Fibroblast of the aortic adventitia (primary cell): ENCODE measurements at regions not wholly inside any gene's neighbourhood (a gene's known extent, or its start where the extent isn't known, plus 50 kb on each side); places are given as distances from the start of the nearest gene placed in this dataset.

ENCODE experiments used
- DNase-seq: peaks from one replicate; pipeline ENCODE4 v3.0.0-alpha.2; 2010; ENCODE audit warnings: low read depth
- H3K4me3 ChIP-seq: 2 replicates; pipeline ENCODE4 v1.5.1; 2011; ENCODE audit warnings: low read depth, mild to moderate bottlenecking, control low read depth, low read length, moderate library complexity
- TF ChIP-seq, protein P1 (sequence below): IDR thresholded peaks from 2 replicates; pipeline ENCODE4 v1.5.1; 2011; ENCODE audit warnings: mild to moderate bottlenecking, low read length, control low read depth, inconsistent platforms; ENCODE audit not compliant: insufficient read depth

- H3K4me3 ChIP-seq = no peak overlapping the region
- TF ChIP-seq, protein P1, sequence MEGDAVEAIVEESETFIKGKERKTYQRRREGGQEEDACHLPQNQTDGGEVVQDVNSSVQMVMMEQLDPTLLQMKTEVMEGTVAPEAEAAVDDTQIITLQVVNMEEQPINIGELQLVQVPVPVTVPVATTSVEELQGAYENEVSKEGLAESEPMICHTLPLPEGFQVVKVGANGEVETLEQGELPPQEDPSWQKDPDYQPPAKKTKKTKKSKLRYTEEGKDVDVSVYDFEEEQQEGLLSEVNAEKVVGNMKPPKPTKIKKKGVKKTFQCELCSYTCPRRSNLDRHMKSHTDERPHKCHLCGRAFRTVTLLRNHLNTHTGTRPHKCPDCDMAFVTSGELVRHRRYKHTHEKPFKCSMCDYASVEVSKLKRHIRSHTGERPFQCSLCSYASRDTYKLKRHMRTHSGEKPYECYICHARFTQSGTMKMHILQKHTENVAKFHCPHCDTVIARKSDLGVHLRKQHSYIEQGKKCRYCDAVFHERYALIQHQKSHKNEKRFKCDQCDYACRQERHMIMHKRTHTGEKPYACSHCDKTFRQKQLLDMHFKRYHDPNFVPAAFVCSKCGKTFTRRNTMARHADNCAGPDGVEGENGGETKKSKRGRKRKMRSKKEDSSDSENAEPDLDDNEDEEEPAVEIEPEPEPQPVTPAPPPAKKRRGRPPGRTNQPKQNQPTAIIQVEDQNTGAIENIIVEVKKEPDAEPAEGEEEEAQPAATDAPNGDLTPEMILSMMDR = no peak
- no peak for DNase-seq
Measured at GRCh38 chr6:50437901-50438300, 275.4 kb upstream of the TFAP2D start.

DNA sequence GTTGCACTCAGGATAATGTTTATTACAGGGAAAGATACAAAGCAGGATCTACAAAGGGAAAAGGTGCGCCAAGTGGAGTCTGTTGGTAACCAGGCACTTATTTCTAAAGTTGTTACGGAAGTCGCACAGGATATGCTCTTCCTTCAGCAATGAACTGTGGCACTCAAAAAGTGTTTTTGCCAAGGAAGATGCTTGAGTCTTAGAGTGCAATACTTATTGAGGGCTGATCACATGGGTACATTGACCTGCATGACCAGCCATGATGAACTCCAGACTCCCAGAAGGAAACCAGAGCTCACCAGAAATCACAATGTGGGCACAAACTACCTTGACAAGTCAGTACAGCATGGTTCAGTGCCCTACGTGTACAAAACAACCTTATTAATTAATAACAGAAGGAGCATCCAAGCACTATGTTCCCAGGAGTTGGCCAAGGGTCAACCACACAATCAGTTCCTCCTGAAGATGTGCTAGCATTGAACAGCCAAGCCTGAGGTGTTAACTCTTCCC is 270.7 kb upstream of the TFAP2D start:
- no peak overlapping the region for H3K4me3 ChIP-seq
- TF ChIP-seq, protein P1 = no peak
- DNase-seq = no peak

GRCh38 chr6:50443144-50443543 is 270.2 kb upstream of the TFAP2D start:
- DNase-seq = no peak
- TF ChIP-seq, protein P1 = no peak
- H3K4me3 ChIP-seq = no peak overlapping the region

DNA sequence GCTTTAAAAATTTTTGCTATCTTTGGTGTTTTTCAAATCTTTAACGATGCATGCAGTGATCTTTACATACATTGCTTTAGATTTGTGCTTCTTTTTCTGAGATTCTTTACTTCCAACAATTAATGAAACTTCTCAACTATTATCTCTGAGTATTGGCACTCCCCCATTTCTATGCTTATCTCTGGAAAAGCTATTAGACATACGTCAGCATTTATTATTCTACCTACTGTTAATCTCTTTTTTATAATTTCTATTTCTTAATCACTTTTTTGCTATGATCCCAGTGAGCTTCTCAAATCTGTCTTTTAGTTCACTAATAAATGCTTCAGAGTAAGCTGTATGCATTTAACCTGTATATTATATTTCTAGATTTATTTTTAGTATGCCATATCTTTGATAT is 264.2 kb upstream of the TFAP2D start:
- no peak overlapping the region for H3K4me3 ChIP-seq
- DNase-seq = no peak
- TF ChIP-seq, protein P1 = no peak

DNA sequence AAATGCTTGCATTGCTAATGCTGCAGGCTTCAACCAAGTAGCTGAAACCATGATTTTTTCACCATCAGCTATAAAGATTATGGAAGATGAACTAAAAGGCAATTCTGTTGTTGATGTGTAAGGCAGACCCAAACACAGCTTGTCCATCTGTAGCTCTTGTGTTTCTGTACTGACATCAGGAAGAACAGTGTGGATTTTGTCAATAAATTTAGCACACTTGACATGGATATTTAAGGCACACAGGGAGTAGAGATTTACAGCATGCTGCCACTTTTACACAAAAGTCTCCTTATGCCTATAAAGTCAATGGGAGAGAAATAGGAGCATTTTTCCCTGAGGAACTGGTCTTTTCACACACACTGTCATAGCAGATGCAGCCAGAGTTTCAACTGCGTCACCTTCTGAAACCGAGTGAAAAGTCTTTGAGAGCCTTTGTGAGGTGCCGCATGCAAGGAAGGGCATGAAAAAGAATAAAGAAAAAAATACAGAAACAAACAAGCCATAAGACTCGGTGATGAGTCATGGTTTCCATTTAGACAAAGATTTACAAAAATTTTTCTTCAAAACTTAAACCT is 261.4 kb upstream of the TFAP2D start:
- no peak for DNase-seq
- TF ChIP-seq, protein P1 = no peak

GRCh38 chr6:50455029-50455428 is 258.3 kb upstream of the TFAP2D start:
- TF ChIP-seq, protein P1 = no peak
- H3K4me3 ChIP-seq = no peak overlapping the region
- DNase-seq = no peak

More for the DNA sequence above, 261.4 kb upstream of the TFAP2D start:
- no peak overlapping the region for H3K4me3 ChIP-seq

GRCh38 chr6:50457351-50457750 is 256.0 kb upstream of the TFAP2D start:
- TF ChIP-seq, protein P1 = no peak
- no peak for DNase-seq
- H3K4me3 ChIP-seq = no peak overlapping the region
